PC-3 (cell line): ENCODE measurements at regions not wholly inside any gene's neighbourhood (a gene's known extent, or its start where the extent isn't known, plus 50 kb on each side); places are given as distances from the start of the nearest gene placed in this dataset.

Source experiments
- ATAC-seq: fragments of 200-7000 bp; cut with Tn5 transposase; 2 replicates; pipeline ENCODE4 v1.9.1; 2020; ENCODE audit warnings: mild to moderate bottlenecking, moderate library complexity
- BruUV-seq: library from RNA; stranded (reverse); fragments of 400-500 nt; replicated peaks from 2 replicates; lab custom pipeline; 2021; lab: Mats Ljungman, UMichigan
- CTCF ChIA-PET: fragments of 300-600 bp; sonication (Branson Sonifier 250); formaldehyde crosslinking; loops from one replicate; lab custom pipeline; 2022; ENCODE audit warnings: antibody characterized with exemption; lab: Charles Lee
- POLR2A ChIA-PET: fragments of 300-600 bp; sonication (Branson Sonifier 250); formaldehyde crosslinking; loops from one replicate; lab custom pipeline; 2022; ENCODE audit warnings: antibody characterized with exemption; ENCODE audit not compliant: unreplicated experiment; lab: Charles Lee
- DNase-seq: peaks from one replicate; pipeline ENCODE4 v3.0.0-alpha.2; 2015
- H2AFZ ChIP-seq: fragments of 300-600 bp; sonication (generic); 2 replicates; pipeline ENCODE4 v1.6.0; 2016; ENCODE audit warnings: antibody characterized with exemption, low read length
- H3F3A ChIP-seq: fragments of 300-600 bp; sonication (generic); one replicate; pipeline ENCODE4 v1.6.0; 2017; ENCODE audit warnings: antibody characterized with exemption, low read length, control low read depth, mild to moderate bottlenecking; ENCODE audit not compliant: unreplicated experiment
- H3K27ac ChIP-seq: fragments of 300-600 bp; sonication (generic); 2 replicates; pipeline ENCODE4 v1.5.1; 2016; ENCODE audit warnings: mild to moderate bottlenecking, low read length
- H3K27me3 ChIP-seq: fragments of 300-600 bp; sonication (generic); 2 replicates; pipeline ENCODE4 v1.6.1; 2016; ENCODE audit warnings: low read length, mixed read lengths
- H3K36me3 ChIP-seq: fragments of 300-600 bp; sonication (generic); 2 replicates; pipeline ENCODE4 v1.6.1; 2016; ENCODE audit warnings: low read depth, mixed run types, low read length, mixed read lengths
- H3K4me1 ChIP-seq: fragments of 300-600 bp; sonication (generic); 2 replicates; pipeline ENCODE4 v1.5.1; 2016; ENCODE audit warnings: low read length; ENCODE audit not compliant: insufficient read depth
- H3K4me2 ChIP-seq: fragments of 300-600 bp; sonication (generic); 2 replicates; pipeline ENCODE4 v1.6.0; 2016; ENCODE audit warnings: low read length
- H3K4me3 ChIP-seq: fragments of 300-600 bp; sonication (generic); 2 replicates; pipeline ENCODE4 v1.5.1; 2016; ENCODE audit warnings: mild to moderate bottlenecking, low read length, mixed read lengths
- H3K79me2 ChIP-seq: fragments of 300-600 bp; sonication (generic); 2 replicates; pipeline ENCODE4 v1.6.1; 2017; ENCODE audit warnings: low read length, mixed read lengths
- H3K9ac ChIP-seq: fragments of 300-600 bp; sonication (generic); 2 replicates; pipeline ENCODE4 v1.6.0; 2016; ENCODE audit warnings: mild to moderate bottlenecking, low read length
- H3K9me2 ChIP-seq: fragments of 300-600 bp; sonication (generic); replicated peaks from 2 replicates; pipeline ENCODE4 v1.6.1; 2016; ENCODE audit warnings: mixed run types, low read length, mixed read lengths
- H3K9me3 ChIP-seq: fragments of 300-600 bp; sonication (generic); 2 replicates; pipeline ENCODE4 v1.6.1; 2016; ENCODE audit warnings: low read length, mixed read lengths
- H4K20me1 ChIP-seq: fragments of 300-600 bp; sonication (generic); 2 replicates; pipeline ENCODE4 v1.6.1; 2016; ENCODE audit warnings: low read length, mixed read lengths
- CTCF ChIP-seq: fragments of 300-600 bp; sonication (generic); conservative IDR thresholded peaks from 2 replicates; pipeline ENCODE4 v1.5.1; 2017; ENCODE audit warnings: antibody characterized with exemption, low read depth, mild to moderate bottlenecking, low read length
- EZH2 ChIP-seq: fragments of 300-600 bp; sonication (generic); IDR thresholded peaks from one replicate; pipeline ENCODE4 v1.6.1; 2017; ENCODE audit warnings: antibody characterized with exemption, mild to moderate bottlenecking, low read length; ENCODE audit not compliant: unreplicated experiment
- EZH2phosphoT487 ChIP-seq: fragments of 300-600 bp; sonication (generic); IDR thresholded peaks from 2 replicates; pipeline ENCODE4 v1.6.1; 2018; ENCODE audit warnings: mild to moderate bottlenecking, antibody characterized with exemption, low read length, borderline replicate concordance
- intact Hi-C: fragments of 100-400 bp; cut with micrococcal nuclease; formaldehyde crosslinking; loops from 2 replicates; pipeline ENCODE4 v1.9.0; 2023

GRCh38 chr3:144762091-144762490 lies 790.5 kb downstream of the DIPK2A start:
- no peak overlapping the region for H3K4me3 ChIP-seq
- POLR2A ChIA-PET = no interaction called here
- CTCF ChIA-PET = no interaction called here
- H4K20me1 ChIP-seq = no peaks in the 10 kb centered on the region
- no peaks in the 10 kb centered on the region for H3K9me2 ChIP-seq
- no peak overlapping the region for H2AFZ ChIP-seq
- no peaks in the 10 kb centered on the region for H3K79me2 ChIP-seq
- TF ChIP-seq CTCF (no peak), EZH2phosphoT487 (no peak), EZH2 (no peak)
- ATAC-seq = no peak
- intact Hi-C loops = loop anchor here (10.0 kb wide), 1 partner anchor 277 kb away; no protein-coding TSS in a partner anchor
- no peak overlapping the region for H3K4me2 ChIP-seq
- H3K9ac ChIP-seq = no peak overlapping the region
- no peaks in the 10 kb centered on the region for H3K4me1 ChIP-seq
- no peaks in the 10 kb centered on the region for H3F3A ChIP-seq
- no peaks in the 10 kb centered on the region for H3K27me3 ChIP-seq
- no peaks in the 10 kb centered on the region for H3K36me3 ChIP-seq
- DNase-seq = no peak
- H3K9me3 ChIP-seq = no peaks in the 10 kb centered on the region
- BruUV-seq = no TSS peak
- H3K27ac ChIP-seq = no peak overlapping the region

- BruUV-seq = no TSS peak
- Histone ChIP-seq H3F3A (no peaks in the 10 kb centered on the region), H2AFZ (0 out of 2 replicates have a peak overlapping the region, but pooled peaks have one; percentile 5), H3K4me2 (peak overlapping the region; percentile 9; the same call in 1 of the 2 replicates), H3K36me3 (no peaks in the 10 kb centered on the region), H4K20me1 (no peaks in the 10 kb centered on the region), H3K9ac (no peak overlapping the region), H3K4me1 (no peaks in the 10 kb centered on the region), H3K4me3 (no peak overlapping the region; the same call in 1 of the 2 replicates), H3K9me2 (no peaks in the 10 kb centered on the region), H3K27ac (no peak overlapping the region), H3K27me3 (no peaks in the 10 kb centered on the region), H3K9me3 (no peaks in the 10 kb centered on the region), H3K79me2 (no peaks in the 10 kb centered on the region)
- POLR2A ChIA-PET = no interaction called here
- intact Hi-C loops = loop anchor here (10.0 kb wide), 1 partner anchor 279 kb away; no protein-coding TSS in a partner anchor
- DNase-seq = no peak
- TF ChIP-seq EZH2 = no peak
- no peak for TF ChIP-seq CTCF
- no peak for TF ChIP-seq EZH2phosphoT487
- CTCF ChIA-PET = no interaction called here
- ATAC-seq = no peak
These were observed 792.3 kb downstream of the DIPK2A start for GRCh38 chr3:144763878-144764454.

- Histone ChIP-seq H3K36me3 (no peaks in the 10 kb centered on the region), H3K9me2 (no peaks in the 10 kb centered on the region), H3K79me2 (no peaks in the 10 kb centered on the region), H3K27ac (no peak overlapping the region), H3K4me3 (no peak overlapping the region), H3F3A (no peaks in the 10 kb centered on the region), H3K27me3 (no peaks in the 10 kb centered on the region), H3K4me1 (no peaks in the 10 kb centered on the region), H4K20me1 (no peaks in the 10 kb centered on the region), H3K9ac (no peak overlapping the region), H3K9me3 (no peaks in the 10 kb centered on the region), H2AFZ (no peak overlapping the region), H3K4me2 (no peak overlapping the region)
- no peak for DNase-seq
- no TSS peak for BruUV-seq
- ChIA-PET CTCF (interaction anchor here (0.6 kb wide), 1 partner anchor 717 kb away, joined by 5 read pairs; no protein-coding TSS in a partner anchor), POLR2A (interaction anchor here (0.6 kb wide), 1 partner anchor 370 kb away, joined by 4 read pairs; no protein-coding TSS in a partner anchor)
- intact Hi-C loops = loop anchor here (5.0 to 10.0 kb wide), 2 partner anchors 608 to 995 kb away; no protein-coding TSS in a partner anchor
- ATAC-seq = no peak
- TF ChIP-seq EZH2phosphoT487 (no peak), EZH2 (no peak), CTCF (no peak)
These were observed 798.7 kb downstream of the DIPK2A start for GRCh38 chr3:144770281-144770680.
